Thyroid gland (tissue), 4 donors: ENCODE measurements at regions not wholly inside any gene's neighbourhood (a gene's known extent, or its start where the extent isn't known, plus 50 kb on each side); places are given as distances from the start of the nearest gene placed in this dataset.

Experiments used
- DNase-seq, 2 donors: peaks; one replicate each; pipeline ENCODE4 v3.0.0-alpha.2; 2019
- H3K27ac ChIP-seq, 3 donors: fragments of 200-600 bp; sonication (generic); 1 replicate in 2 of 3; 2 replicates in 1 of 3; pipeline ENCODE4 v1.5.1; 2016 to 2019; ENCODE audit warnings: mild to moderate bottlenecking in 1 of 3, moderate library complexity in 1 of 3
- H3K27me3 ChIP-seq: fragments of 200-600 bp; sonication (generic); one replicate; pipeline ENCODE4 v1.5.1; 2019
- H3K36me3 ChIP-seq, 2 donors: fragments of 200-600 bp; sonication (generic); one replicate each; pipeline ENCODE4 v1.5.1; 2016 to 2019
- H3K4me1 ChIP-seq, 2 donors: fragments of 200-600 bp; sonication (generic); one replicate each; pipeline ENCODE4 v1.5.1; 2017 to 2019
- H3K4me3 ChIP-seq, 3 donors: fragments of 200-600 bp; sonication (generic); replicated peaks in 1 of 3; 1 replicate in 2 of 3; 2 replicates in 1 of 3; pipeline ENCODE4 v1.5.1; 2016; ENCODE audit warnings: mild to moderate bottlenecking in 1 of 3
- H3K9me3 ChIP-seq: fragments of 200-600 bp; sonication (generic); one replicate; pipeline ENCODE4 v1.5.1; 2017
- CTCF ChIP-seq, 6 experiments: fragments of 200-600 bp in 3 of 6; fragments of 450-650 bp in 3 of 6; sonication (generic) in 3 of 6; IDR thresholded peaks; one replicate each; pipeline ENCODE4 v1.5.1; 2016 to 2019; ENCODE audit warnings: antibody characterized with exemption in 6 of 6, mild to moderate bottlenecking in 2 of 6, inconsistent platforms in 1 of 6, moderate library complexity in 1 of 6
- POLR2A ChIP-seq, 2 donors: fragments of 450-650 bp; IDR thresholded peaks; one replicate each; pipeline ENCODE4 v1.6.1; 2017; ENCODE audit warnings: antibody characterized with exemption in 2 of 2, mild to moderate bottlenecking in 2 of 2, moderate library complexity in 1 of 2
- WGBS, 2 donors: methylation state at CpG; one replicate each; pipeline ENCODE4 v1.1.5; 2017; 5-methylcytosine and 5-hydroxymethylcytosine counted together
- intact Hi-C: fragments of 100-400 bp; cut with DNase I; formaldehyde crosslinking; loops from one replicate; pipeline ENCODE4 v1.15.1; 2023

- Histone ChIP-seq H3K4me3 (no peak overlapping the region), H3K27ac (no peak overlapping the region), H3K27me3 (no peaks in the 10 kb centered on the region), H3K4me1 (no peaks in the 10 kb centered on the region), H3K9me3 (no peaks in the 10 kb centered on the region), H3K36me3 (no peaks in the 10 kb centered on the region)
- TF ChIP-seq CTCF (IDR thresholded peaks at IDR 0.05) (no peak), POLR2A (IDR thresholded peaks at IDR 0.05) (no peak)
- no peak for DNase-seq
- WGBS, 2 donors: 79 to 81% methylated on average over 3 of the region's 3 CpGs
- intact Hi-C loops: no loop called here
Measured at GRCh38 chr11:23590596-23591308, 730.5 kb upstream of the CCDC179 start.

GRCh38 chr11:23594755-23595154 lies 734.5 kb upstream of the CCDC179 start:
- H3K4me1 ChIP-seq: no peaks in the 10 kb centered on the region
- H3K9me3 ChIP-seq: no peaks in the 10 kb centered on the region
- no peaks in the 10 kb centered on the region for H3K27me3 ChIP-seq
- H3K36me3 ChIP-seq: no peaks in the 10 kb centered on the region
- no peak overlapping the region for H3K27ac ChIP-seq
- H3K4me3 ChIP-seq: no peak overlapping the region
- intact Hi-C loops: no loop called here
- WGBS, 2 donors: 74 to 75% methylated on average over 3 of the region's 3 CpGs
- TF ChIP-seq POLR2A (IDR thresholded peaks at IDR 0.05) (no peak), CTCF (IDR thresholded peaks at IDR 0.05) (no peak)
- no peak for DNase-seq

GRCh38 chr11:23604966-23605365 lies 744.7 kb upstream of the CCDC179 start:
- no peaks in the 10 kb centered on the region for H3K9me3 ChIP-seq

GRCh38 chr11:23606191-23606590 lies 745.9 kb upstream of the CCDC179 start:
- TF ChIP-seq CTCF (IDR thresholded peaks at IDR 0.05) (no peak), POLR2A (IDR thresholded peaks at IDR 0.05) (no peak)
- Histone ChIP-seq H3K27ac (no peak overlapping the region), H3K9me3 (no peaks in the 10 kb centered on the region), H3K4me3 (no peak overlapping the region), H3K36me3 (no peaks in the 10 kb centered on the region), H3K27me3 (no peaks in the 10 kb centered on the region), H3K4me1 (no peaks in the 10 kb centered on the region)
- DNase-seq: no peak
- intact Hi-C loops: no loop called here
- 71 to 72% methylated on average over 1 of the region's 1 CpG for WGBS, 2 donors

More at GRCh38 chr11:23604966-23605365, 744.7 kb upstream of the CCDC179 start:
- Histone ChIP-seq H3K4me3 (no peak overlapping the region), H3K27me3 (no peaks in the 10 kb centered on the region), H3K4me1 (no peaks in the 10 kb centered on the region), H3K27ac (no peak overlapping the region), H3K36me3 (no peaks in the 10 kb centered on the region)
- 89% methylated on average over 3 of the region's 3 CpGs for WGBS, 2 donors
- DNase-seq: no peak
- no peak for TF ChIP-seq CTCF (IDR thresholded peaks at IDR 0.05)
- no peak for TF ChIP-seq POLR2A (IDR thresholded peaks at IDR 0.05)
- intact Hi-C loops: no loop called here

- H3K36me3 ChIP-seq: no peaks in the 10 kb centered on the region
- intact Hi-C loops: no loop called here
- H3K9me3 ChIP-seq: no peaks in the 10 kb centered on the region
- WGBS, 2 donors: 83 to 89% methylated on average over 3 of the region's 3 CpGs
- DNase-seq: no peak
- H3K4me3 ChIP-seq: no peak overlapping the region
- H3K27me3 ChIP-seq: no peaks in the 10 kb centered on the region
- no peaks in the 10 kb centered on the region for H3K4me1 ChIP-seq
- TF ChIP-seq CTCF (IDR thresholded peaks at IDR 0.05): no peak
- TF ChIP-seq POLR2A (IDR thresholded peaks at IDR 0.05): no peak
- H3K27ac ChIP-seq: no peak overlapping the region
Measured at GRCh38 chr11:23611726-23612125, 751.5 kb upstream of the CCDC179 start.
